GM18511 (cell line): ENCODE measurements at regions not wholly inside any gene's neighbourhood (a gene's known extent, or its start where the extent isn't known, plus 50 kb on each side); places are given as distances from the start of the nearest gene placed in this dataset.
"Not testable (repeated sequence)": the region's sequence is repeated elsewhere in the genome, so short reads cannot be mapped to it uniquely, and the experiment has no call there.

Source experiments
- ATAC-seq: cut with Tn5 transposase; IDR thresholded peaks from one replicate; pipeline ENCODE4 v1.9.1; 2021; ENCODE audit warnings: mild to moderate bottlenecking, moderate library complexity; ENCODE audit not compliant: unreplicated experiment

GRCh38 chr20:55103188-55103587 lies 627.8 kb downstream of the DOK5 start:
- no peak for ATAC-seq

- no peak for ATAC-seq
Observed at GRCh38 chr20:55099251-55099650, 623.9 kb downstream of the DOK5 start.

- ATAC-seq = no peak
Observed at GRCh38 chr20:55097621-55098020, 622.2 kb downstream of the DOK5 start.

- no peak for ATAC-seq
Observed at GRCh38 chr20:55095745-55096400, 620.5 kb downstream of the DOK5 start.

- ATAC-seq = no peak
Observed at GRCh38 chr20:55094353-55094861, 619.0 kb downstream of the DOK5 start.

GRCh38 chr20:55090286-55090685 lies 614.9 kb downstream of the DOK5 start:
- no peak for ATAC-seq

- no peak for ATAC-seq
Observed at GRCh38 chr20:55086421-55086820, 611.0 kb downstream of the DOK5 start.

GRCh38 chr20:55079917-55080316 lies 604.5 kb downstream of the DOK5 start:
- ATAC-seq = no peak

GRCh38 chr20:55074266-55074840 lies 599.0 kb downstream of the DOK5 start:
- ATAC-seq = not testable (repeated sequence)

- ATAC-seq = no peak
Observed at GRCh38 chr20:55070001-55070400, 594.6 kb downstream of the DOK5 start.

GRCh38 chr20:55067158-55067825 lies 591.9 kb downstream of the DOK5 start:
- ATAC-seq = no peak

- no peak for ATAC-seq
Observed at GRCh38 chr20:55058938-55059337, 583.5 kb downstream of the DOK5 start.

- ATAC-seq = no peak
Observed at GRCh38 chr20:55057779-55058415, 582.5 kb downstream of the DOK5 start.

GRCh38 chr20:55054453-55054852 lies 579.1 kb downstream of the DOK5 start:
- no peak for ATAC-seq

- ATAC-seq = no peak
Observed at GRCh38 chr20:55053389-55053788, 578.0 kb downstream of the DOK5 start.

GRCh38 chr20:55052459-55052858 lies 577.1 kb downstream of the DOK5 start:
- ATAC-seq = no peak

GRCh38 chr20:55038684-55039083 lies 563.3 kb downstream of the DOK5 start:
- ATAC-seq = no peak

- no peak for ATAC-seq
Observed at GRCh38 chr20:55031971-55032370, 556.6 kb downstream of the DOK5 start.

- no peak for ATAC-seq
Observed at GRCh38 chr20:55014766-55015165, 539.4 kb downstream of the DOK5 start.

GRCh38 chr20:55010761-55011160 lies 535.4 kb downstream of the DOK5 start:
- ATAC-seq = no peak

- ATAC-seq = no peak
Observed at GRCh38 chr20:55009066-55009465, 533.7 kb downstream of the DOK5 start.

GRCh38 chr20:55004044-55004443 lies 528.7 kb downstream of the DOK5 start:
- no peak for ATAC-seq
